ENCODE measurements at regions not wholly inside any gene's neighbourhood (a gene's known extent, or its start where the extent isn't known, plus 50 kb on each side); places are given as distances from the start of the nearest gene placed in this dataset.

GRCh38 chr12:90203556-90203955 is 494.9 kb upstream of the ATP2B1 start:
- H3K27me3 ChIP-seq (ENCODE audit: insufficient read depth in 3 of 3, low read length in 2 of 3), result no peaks in the 10 kb centered on the region
- no peak for ATAC-seq

GRCh38 chr12:90199006-90199405 is 490.4 kb upstream of the ATP2B1 start:
- H3K9me3 ChIP-seq, result no peaks in the 10 kb centered on the region
- intact Hi-C loops (cut with DNase I), result no loop called here
- 45 to 49% (median 46%) methylated on average over 1 of the region's 1 CpG for WGBS, 3 donors
- no peak for DNase-seq
- no peaks in the 10 kb centered on the region for H3K27me3 ChIP-seq (ENCODE audit: insufficient read depth in 3 of 3, low read length in 2 of 3)
- TF ChIP-seq CTCF (IDR thresholded peaks at IDR 0.05), result no peak
- H3K4me1 ChIP-seq, result no peaks in the 10 kb centered on the region
- H3K27ac ChIP-seq, result no peak overlapping the region
- H3K36me3 ChIP-seq (ENCODE audit: insufficient read depth in 1 of 2, low read depth in 1 of 2), result no peaks in the 10 kb centered on the region
- H3K4me3 ChIP-seq, result no peak overlapping the region
- no peak for ATAC-seq

More at GRCh38 chr12:90203556-90203955, 494.9 kb upstream of the ATP2B1 start:
- intact Hi-C loops (cut with DNase I), result no loop called here
- H3K4me3 ChIP-seq, result no peak overlapping the region
- WGBS, 3 donors, result 59 to 81% (median 64%) methylated on average over 1 of the region's 1 CpG
- no peak for DNase-seq
- no peaks in the 10 kb centered on the region for H3K36me3 ChIP-seq (ENCODE audit: insufficient read depth in 1 of 2, low read depth in 1 of 2)
- no peak for TF ChIP-seq CTCF (IDR thresholded peaks at IDR 0.05)
- H3K4me1 ChIP-seq, result no peaks in the 10 kb centered on the region
- no peak overlapping the region for H3K27ac ChIP-seq
- H3K9me3 ChIP-seq, result no peaks in the 10 kb centered on the region

GRCh38 chr12:90193500-90193899 is 484.9 kb upstream of the ATP2B1 start:
- no peak overlapping the region for H3K4me3 ChIP-seq
- ATAC-seq (no peak), DNase-seq (no peak)
- no peaks in the 10 kb centered on the region for H3K27me3 ChIP-seq (ENCODE audit: insufficient read depth in 3 of 3, low read length in 2 of 3)
- 39 to 43% (median 39%) methylated on average over 3 of the region's 3 CpGs for WGBS, 3 donors
- no peaks in the 10 kb centered on the region for H3K9me3 ChIP-seq
- no peak overlapping the region for H3K27ac ChIP-seq
- TF ChIP-seq CTCF (IDR thresholded peaks at IDR 0.05), result no peak
- no peaks in the 10 kb centered on the region for H3K36me3 ChIP-seq (ENCODE audit: insufficient read depth in 1 of 2, low read depth in 1 of 2)
- H3K4me1 ChIP-seq, result no peaks in the 10 kb centered on the region
- intact Hi-C loops (cut with DNase I), result no loop called here

- Histone ChIP-seq H3K27me3 (ENCODE audit: insufficient read depth in 3 of 3, low read length in 2 of 3) (peaks cover 0 to 2% (median 0%) of the 10 kb centered on the region in 3 donors), H3K4me3 (no peak overlapping the region), H3K27ac (no peak overlapping the region), H3K4me1 (no peaks in the 10 kb centered on the region), H3K36me3 (ENCODE audit: insufficient read depth in 1 of 2, low read depth in 1 of 2) (no peaks in the 10 kb centered on the region), H3K9me3 (peaks cover 4% of the 10 kb centered on the region)
- no peak for TF ChIP-seq CTCF (IDR thresholded peaks at IDR 0.05)
- no peak for DNase-seq
- intact Hi-C loops (cut with DNase I), result no loop called here
- 34 to 41% (median 36%) methylated on average over 2 of the region's 2 CpGs for WGBS, 3 donors
- no peak for ATAC-seq
These were observed 480.2 kb upstream of the ATP2B1 start for GRCh38 chr12:90188857-90189256.

- H3K9me3 ChIP-seq, result peaks cover 14% of the 10 kb centered on the region
- no peaks in the 10 kb centered on the region for H3K4me1 ChIP-seq
- no peaks in the 10 kb centered on the region for H3K36me3 ChIP-seq (ENCODE audit: insufficient read depth in 1 of 2, low read depth in 1 of 2)
- intact Hi-C loops (cut with DNase I), result no loop called here
- no peak for TF ChIP-seq CTCF (IDR thresholded peaks at IDR 0.05)
- no peak overlapping the region for H3K27ac ChIP-seq
- DNase-seq (no peak), ATAC-seq (no peak)
- 92 to 100% (median 98%) methylated on average over 1 of the region's 1 CpG for WGBS, 3 donors
- H3K4me3 ChIP-seq, result no peak overlapping the region
- peaks cover 0 to 2% (median 0%) of the 10 kb centered on the region in 3 donors for H3K27me3 ChIP-seq (ENCODE audit: insufficient read depth in 3 of 3, low read length in 2 of 3)
These were observed 474.6 kb upstream of the ATP2B1 start for GRCh38 chr12:90183201-90183600.

All from psoas muscle (tissue), 7 donors.